GM13977 (cell line): ENCODE measurements at regions not wholly inside any gene's neighbourhood (a gene's known extent, or its start where the extent isn't known, plus 50 kb on each side); places are given as distances from the start of the nearest gene placed in this dataset.

Experiments used
- DNase-seq: peaks from one replicate; pipeline ENCODE4 v3.0.0; 2012; ENCODE audit warnings: low spot score
- CTCF ChIP-seq: IDR thresholded peaks from 2 replicates; pipeline ENCODE4 v1.5.1; 2012; ENCODE audit warnings: mild to moderate bottlenecking, control low read depth; ENCODE audit not compliant: insufficient read depth; ENCODE audit errors: extremely low read depth, missing control alignments
- in situ Hi-C: fragments of 300-500 bp; cut with MboI; formaldehyde crosslinking; loops from one replicate; pipeline ENCODE4 v1.12.0; 2022; ENCODE audit warnings: low sequenced_read_pairs, low pct_unique_long_range_greater_than_20kb, mixed read lengths, inconsistent platforms; ENCODE audit not compliant: unreplicated experiment

GRCh38 chr2:37869304-37869703, 55.8 kb upstream of the RMDN2 start:
- no peak for DNase-seq
- in situ Hi-C loops: no loop called here
- no peak for TF ChIP-seq CTCF

DNA sequence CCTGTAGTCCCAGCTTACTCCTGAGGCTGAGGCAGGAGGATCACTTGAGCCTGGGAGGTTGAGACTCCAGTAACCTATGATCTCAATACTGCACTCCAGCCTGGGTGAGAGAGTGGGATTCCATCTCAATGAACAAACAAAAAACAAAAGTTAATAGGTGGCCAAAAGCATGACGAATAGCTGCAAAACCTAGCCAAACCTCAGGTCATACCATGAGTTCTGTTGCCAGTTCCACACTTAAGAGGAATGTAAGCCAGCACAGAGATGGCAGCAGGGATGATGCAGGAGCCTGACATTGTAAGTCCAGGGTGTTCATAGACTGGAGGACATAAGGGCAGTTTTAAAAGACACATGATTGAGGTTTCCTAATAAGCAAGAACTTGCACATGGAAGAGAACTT, 55.3 kb upstream of the RMDN2 start:
- DNase-seq: no peak
- in situ Hi-C loops: no loop called here
- no peak for TF ChIP-seq CTCF

DNA sequence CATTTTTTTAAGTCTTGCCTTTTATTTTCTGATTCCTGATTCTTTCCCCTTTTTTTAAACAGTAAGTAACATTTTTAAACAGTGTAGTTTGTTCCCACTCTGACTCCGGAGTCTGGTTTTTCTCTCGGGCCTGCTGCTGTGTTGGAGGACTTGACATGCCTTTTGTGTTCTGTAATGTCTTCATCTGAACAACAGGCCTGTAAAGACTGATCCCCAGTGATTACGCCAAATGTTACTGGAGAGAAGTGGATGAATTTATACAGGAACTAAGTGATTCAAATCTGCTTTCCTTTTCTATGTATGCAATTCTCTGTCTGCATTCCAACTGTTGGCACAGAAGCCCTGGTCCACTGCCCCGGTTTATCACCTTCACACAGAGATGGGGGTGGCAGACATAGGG, 54.3 kb upstream of the RMDN2 start:
- no peak for TF ChIP-seq CTCF
- in situ Hi-C loops: no loop called here
- DNase-seq: no peak

DNA sequence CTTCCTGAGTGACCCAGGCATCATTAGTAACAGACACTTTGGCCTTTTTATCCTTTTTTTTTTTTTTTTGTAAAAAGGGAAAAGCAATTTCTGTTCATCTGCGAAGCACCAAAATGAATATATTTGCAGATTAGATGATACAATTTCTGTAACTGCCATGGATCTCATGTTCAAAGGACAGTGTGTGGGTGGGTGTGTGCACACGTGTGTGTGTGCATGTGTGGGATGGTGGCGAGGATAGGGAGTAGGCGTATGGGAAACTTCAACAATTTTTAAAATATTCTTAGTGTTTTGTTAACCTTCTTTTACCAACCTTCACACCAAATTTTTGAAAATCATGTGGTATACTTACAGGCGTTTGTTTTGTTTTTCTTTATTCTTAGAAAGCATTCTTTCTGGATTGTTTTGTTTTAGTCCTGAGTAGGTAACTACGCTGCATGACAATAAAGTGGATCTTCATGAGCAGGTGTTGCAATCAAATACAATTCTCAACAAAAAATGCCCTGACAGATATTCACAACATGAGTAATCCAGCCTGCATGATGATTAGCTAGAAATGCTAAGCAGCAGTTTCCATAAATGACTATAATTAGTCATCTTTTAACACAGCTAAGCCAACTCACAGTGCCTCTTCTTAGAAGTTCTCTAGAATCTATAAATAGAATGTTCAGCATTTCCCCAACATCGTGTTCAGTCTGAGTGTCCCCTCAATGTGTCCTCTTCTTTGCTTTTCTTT, 53.5 kb upstream of the RMDN2 start:
- peak; percentile 51 for DNase-seq
- TF ChIP-seq CTCF: no peak
- in situ Hi-C loops: no loop called here

DNA sequence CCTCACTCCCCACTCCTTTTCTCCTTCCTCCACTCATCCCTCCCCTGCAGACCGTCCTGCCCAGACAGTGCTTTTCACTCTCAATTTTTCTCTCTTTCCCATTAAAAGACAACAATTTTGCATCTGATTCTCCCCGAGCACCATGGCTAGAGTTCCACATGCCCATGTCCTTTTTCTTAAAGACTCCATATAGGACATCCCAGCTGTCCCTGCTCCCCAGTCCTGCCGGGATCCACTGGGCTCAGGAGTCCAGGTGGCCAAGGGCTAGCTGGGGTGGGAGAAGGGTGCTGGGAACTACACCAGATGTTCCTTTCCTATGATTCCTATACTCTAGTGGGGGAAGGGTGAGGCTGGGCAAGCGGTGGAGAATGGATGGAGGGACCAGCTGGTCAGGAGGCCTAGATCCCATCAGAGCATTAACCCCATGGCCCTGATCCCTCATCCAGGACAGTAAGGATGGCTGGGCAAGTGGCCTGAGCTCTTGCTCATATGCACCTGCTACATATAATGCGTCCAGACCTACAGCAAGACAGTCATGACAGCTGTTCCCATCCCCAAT, 52.8 kb upstream of the RMDN2 start:
- TF ChIP-seq CTCF: no peak
- DNase-seq: no peak
- in situ Hi-C loops: no loop called here

GRCh38 chr2:37873229-37873628, 51.9 kb upstream of the RMDN2 start:
- in situ Hi-C loops: no loop called here
- TF ChIP-seq CTCF: no peak
- no peak for DNase-seq
